HCT116 (cell line): ENCODE measurements at regions not wholly inside any gene's neighbourhood (a gene's known extent, or its start where the extent isn't known, plus 50 kb on each side); places are given as distances from the start of the nearest gene placed in this dataset.

Experiments
- ATAC-seq: fragments of 200-7000 bp; cut with Tn5 transposase; 2 replicates; pipeline ENCODE4 v1.9.1; 2020; ENCODE audit warnings: mild to moderate bottlenecking, moderate library complexity
- BruUV-seq: library from RNA; stranded (reverse); fragments of 400-500 nt; replicated peaks from 2 replicates; lab custom pipeline; 2021; lab: Mats Ljungman, UMichigan
- CTCF ChIA-PET: fragments of 300-600 bp; sonication (Branson Sonifier 250); formaldehyde crosslinking; loops from one replicate; lab custom pipeline; 2021; ENCODE audit warnings: antibody characterized with exemption; lab: Charles Lee
- POLR2A ChIA-PET: fragments of 300-600, 350-600 bp; sonication (Branson Sonifier 250); formaldehyde crosslinking; loops from one replicate; lab custom pipeline; 2021; ENCODE audit warnings: antibody characterized with exemption; lab: Charles Lee
- RAD21 ChIA-PET, 2 experiments: fragments of 300-600 bp; sonication (Branson Sonifier 250); formaldehyde crosslinking; loops; one replicate each; lab custom pipeline; 2023; ENCODE audit warnings: low total read pairs in 2 of 2; ENCODE audit not compliant: uncharacterized antibody in 2 of 2, unreplicated experiment in 2 of 2, low non-redundant PET in 1 of 2; lab: Charles Lee
- DNase-seq: peaks from one replicate; pipeline ENCODE4 v3.0.0-alpha.2; 2010; ENCODE audit warnings: low read depth, low spot score
- H2AFZ ChIP-seq: fragments of 200-600 bp; shearing (Covaris generic), sonication (generic); 2 replicates; pipeline ENCODE4 v1.6.1; 2017; ENCODE audit warnings: low read depth, mixed run types, mixed read lengths, antibody characterized with exemption, low read length; ENCODE audit not compliant: poor library complexity, severe bottlenecking
- H3K27ac ChIP-seq: 2 replicates; pipeline ENCODE4 v1.5.1; 2012; ENCODE audit warnings: low read depth, low read length
- H3K27me3 ChIP-seq: fragments of 200-600 bp; sonication (generic); 2 replicates; pipeline ENCODE4 v1.6.1; 2016; ENCODE audit warnings: mixed run types, low read length, mixed read lengths; ENCODE audit not compliant: insufficient read depth
- H3K36me3 ChIP-seq, 2 experiments: fragments of 200-500 bp in 1 of 2; fragments of 200-600 bp in 1 of 2; sonication (Bioruptor generic) in 1 of 2; sonication (generic) in 1 of 2; 2 replicates each; pipeline versions ENCODE4 v1.5.1 to v1.6.1; 2014 to 2016; ENCODE audit warnings: low read length in 2 of 2, inconsistent platforms in 1 of 2, mixed read lengths in 1 of 2, mixed run types in 1 of 2; ENCODE audit not compliant: insufficient read depth in 2 of 2, control insufficient read depth in 1 of 2
- H3K4me1 ChIP-seq, 2 experiments: fragments of 200-600 bp in 1 of 2; sonication (generic) in 1 of 2; 2 replicates each; pipeline versions ENCODE4 v1.5.1 to v1.6.1; 2012 to 2017; ENCODE audit warnings: low read length in 2 of 2, inconsistent platforms in 1 of 2, mild to moderate bottlenecking in 1 of 2, mixed read lengths in 1 of 2, mixed run types in 1 of 2, moderate library complexity in 1 of 2; ENCODE audit not compliant: insufficient read depth in 2 of 2, control insufficient read depth in 1 of 2
- H3K4me2 ChIP-seq: fragments of 200-600 bp; sonication (generic); 2 replicates; pipeline ENCODE4 v1.6.1; 2017; ENCODE audit warnings: mixed run types, low read length, mixed read lengths
- H3K4me3 ChIP-seq, 2 experiments: fragments of 200-600 bp in 1 of 2; sonication (generic) in 1 of 2; replicated peaks in 1 of 2; 2 replicates each; pipeline ENCODE4 v1.5.1; 2011 to 2016; ENCODE audit warnings: low read length in 2 of 2, control low read depth in 1 of 2, low read depth in 1 of 2, mild to moderate bottlenecking in 1 of 2, mixed read lengths in 1 of 2, mixed run types in 1 of 2
- H3K79me2 ChIP-seq: fragments of 200-600 bp; sonication (generic); 2 replicates; pipeline ENCODE4 v1.6.1; 2017; ENCODE audit warnings: mild to moderate bottlenecking, mixed run types, low read length, moderate library complexity, mixed read lengths; ENCODE audit not compliant: insufficient read depth
- H3K9ac ChIP-seq: fragments of 200-600 bp; sonication (generic); 2 replicates; pipeline ENCODE4 v1.6.1; 2016; ENCODE audit warnings: low read length, mixed read lengths
- H3K9me2 ChIP-seq: fragments of 200-600 bp; sonication (generic), shearing (Covaris generic); 2 replicates; pipeline ENCODE4 v1.6.1; 2017; ENCODE audit warnings: mixed run types, mild to moderate bottlenecking, moderate library complexity; ENCODE audit not compliant: insufficient read depth
- H3K9me3 ChIP-seq, 2 experiments: fragments of 200-500 bp in 1 of 2; fragments of 200-600 bp in 1 of 2; sonication (Bioruptor generic) in 1 of 2; sonication (generic) in 1 of 2; 2 replicates each; pipeline ENCODE4 v1.6.1; 2014 to 2017; ENCODE audit warnings: low read length in 2 of 2, mixed read lengths in 2 of 2, inconsistent platforms in 1 of 2, low read depth in 1 of 2, mild to moderate bottlenecking in 1 of 2, mixed run types in 1 of 2, moderate library complexity in 1 of 2; ENCODE audit not compliant: control insufficient read depth in 1 of 2, insufficient read depth in 1 of 2
- H4K20me1 ChIP-seq: fragments of 200-600 bp; sonication (generic), shearing (Covaris generic); 2 replicates; pipeline ENCODE4 v1.6.1; 2017; ENCODE audit warnings: mixed run types, mild to moderate bottlenecking, moderate library complexity; ENCODE audit not compliant: insufficient read depth
- CEBPB ChIP-seq: IDR thresholded peaks from 2 replicates; pipeline ENCODE4 v1.6.1; 2012; ENCODE audit warnings: low read depth
- CTCF ChIP-seq, 3 experiments: fragments of 200-600 bp in 1 of 3; sonication (generic) in 1 of 3; IDR thresholded peaks in 2 of 3; conservative IDR thresholded peaks in 1 of 3; 2 replicates each; pipeline ENCODE4 v1.5.1; 2012 to 2017; ENCODE audit warnings: low read depth in 2 of 3, low read length in 2 of 3, antibody characterized with exemption in 1 of 3, borderline replicate concordance in 1 of 3, control low read depth in 1 of 3, mild to moderate bottlenecking in 1 of 3, mixed read lengths in 1 of 3, mixed run types in 1 of 3, moderate library complexity in 1 of 3; ENCODE audit not compliant: insufficient read depth in 1 of 3
- ELF1 ChIP-seq: IDR thresholded peaks from 2 replicates; pipeline ENCODE4 v1.6.1; 2012; ENCODE audit warnings: low read depth, borderline replicate concordance
- REST ChIP-seq: IDR thresholded peaks from 2 replicates; pipeline ENCODE4 v1.6.1; 2012; ENCODE audit warnings: low read depth
- TCF7L2 ChIP-seq: IDR thresholded peaks from 2 replicates; pipeline ENCODE4 v1.7.0; 2011; ENCODE audit warnings: borderline replicate concordance, inconsistent platforms; ENCODE audit not compliant: insufficient read depth, insufficient read length; ENCODE audit errors: extremely low read depth
- YY1 ChIP-seq: IDR thresholded peaks from 2 replicates; pipeline ENCODE4 v1.6.1; 2011; ENCODE audit warnings: low read length, low read depth, moderate library complexity, mild to moderate bottlenecking; ENCODE audit not compliant: insufficient replicate concordance; ENCODE audit errors: extremely low read depth
- ZNF274 ChIP-seq: fragments of 200-500 bp; sonication (Bioruptor generic); IDR thresholded peaks from 2 replicates; pipeline ENCODE4 v1.6.1; 2014; ENCODE audit warnings: mild to moderate bottlenecking, low read depth, low read length, inconsistent platforms
- intact Hi-C: fragments of 100-400 bp; cut with micrococcal nuclease; formaldehyde crosslinking; loops from 2 replicates; pipeline ENCODE4 v1.10.0; 2022

- RAD21 ChIA-PET, result no interaction called here
- no peak for ATAC-seq
- POLR2A ChIA-PET, result no interaction called here
- no peak overlapping the region for H2AFZ ChIP-seq
- CTCF ChIA-PET, result interaction anchor here (0.7 to 1.7 kb wide), 5 partner anchors 11 to 498 kb away, joined by 3 to 10 read pairs (median 5); no protein-coding TSS in a partner anchor
- H3K4me2 ChIP-seq, result no peak overlapping the region
- no peak overlapping the region for H3K27ac ChIP-seq
- H3K36me3 ChIP-seq, result no peaks in the 10 kb centered on the region
- H3K27me3 ChIP-seq, result no peaks in the 10 kb centered on the region; the same call in 1 of the 2 replicates
- H3K4me3 ChIP-seq, result no peak overlapping the region
- no peaks in the 10 kb centered on the region for H3K9me2 ChIP-seq
- H3K9me3 ChIP-seq, result no peaks in the 10 kb centered on the region
- DNase-seq, result no peak
- no TSS peak for BruUV-seq
- no peak for TF ChIP-seq CTCF (IDR thresholded peaks at IDR 0.05 in 2 of 3, conservative IDR thresholded peaks at IDR 0.05 in 1 of 3; ENCODE audit: borderline replicate concordance in 1 of 3, insufficient read depth in 1 of 3, low read depth in 2 of 3, low read length in 2 of 3)
- no peak for TF ChIP-seq TCF7L2
- TF ChIP-seq YY1, result no peak
- no peak for TF ChIP-seq ZNF274
- no peak for TF ChIP-seq REST
- TF ChIP-seq CEBPB, result no peak
- no peak for TF ChIP-seq ELF1
- TF ChIP-seq, all 23 proteins: peak for 0
- Histone ChIP-seq H3K79me2 (no peaks in the 10 kb centered on the region), H3K4me1 (no peaks in the 10 kb centered on the region), H3K9ac (no peak overlapping the region), H4K20me1 (no peaks in the 10 kb centered on the region)
- intact Hi-C loops, result loop anchor here (5.0 kb wide), 1 partner anchor 797 kb away; no protein-coding TSS in a partner anchor
These were observed 189.9 kb upstream of the THRB start for GRCh38 chr3:24684506-24685023.
